Fibroblast of lung (primary cell): ENCODE measurements at regions not wholly inside any gene's neighbourhood (a gene's known extent, or its start where the extent isn't known, plus 50 kb on each side); places are given as distances from the start of the nearest gene placed in this dataset.

Source experiments
- EZH2 ChIP-seq: IDR thresholded peaks from 2 replicates; pipeline ENCODE4 v1.5.1; 2012; ENCODE audit warnings: low read length, control low read depth, mild to moderate bottlenecking; ENCODE audit errors: missing control alignments
- TF ChIP-seq, protein P1 (sequence below), 2 donors: IDR thresholded peaks in 1 of 2; conservative IDR thresholded peaks in 1 of 2; 1 replicate in 1 of 2; 2 replicates in 1 of 2; pipeline ENCODE4 v1.5.1; 2011 to 2012; ENCODE audit warnings: low read length in 2 of 2, control low read depth in 1 of 2, inconsistent platforms in 1 of 2, low read depth in 1 of 2, mild to moderate bottlenecking in 1 of 2

- TF ChIP-seq, protein P1, sequence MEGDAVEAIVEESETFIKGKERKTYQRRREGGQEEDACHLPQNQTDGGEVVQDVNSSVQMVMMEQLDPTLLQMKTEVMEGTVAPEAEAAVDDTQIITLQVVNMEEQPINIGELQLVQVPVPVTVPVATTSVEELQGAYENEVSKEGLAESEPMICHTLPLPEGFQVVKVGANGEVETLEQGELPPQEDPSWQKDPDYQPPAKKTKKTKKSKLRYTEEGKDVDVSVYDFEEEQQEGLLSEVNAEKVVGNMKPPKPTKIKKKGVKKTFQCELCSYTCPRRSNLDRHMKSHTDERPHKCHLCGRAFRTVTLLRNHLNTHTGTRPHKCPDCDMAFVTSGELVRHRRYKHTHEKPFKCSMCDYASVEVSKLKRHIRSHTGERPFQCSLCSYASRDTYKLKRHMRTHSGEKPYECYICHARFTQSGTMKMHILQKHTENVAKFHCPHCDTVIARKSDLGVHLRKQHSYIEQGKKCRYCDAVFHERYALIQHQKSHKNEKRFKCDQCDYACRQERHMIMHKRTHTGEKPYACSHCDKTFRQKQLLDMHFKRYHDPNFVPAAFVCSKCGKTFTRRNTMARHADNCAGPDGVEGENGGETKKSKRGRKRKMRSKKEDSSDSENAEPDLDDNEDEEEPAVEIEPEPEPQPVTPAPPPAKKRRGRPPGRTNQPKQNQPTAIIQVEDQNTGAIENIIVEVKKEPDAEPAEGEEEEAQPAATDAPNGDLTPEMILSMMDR (conservative IDR thresholded peaks at IDR 0.05 in 1 of 2, IDR thresholded peaks at IDR 0.05 in 1 of 2; ENCODE audit: low read depth in 1 of 2, low read length in 2 of 2), result no peak
- no peak for TF ChIP-seq EZH2
Observed at GRCh38 chr18:46398005-46398404, 259.0 kb downstream of the LOXHD1 start.
